HG03565 (cell line): ENCODE measurements at regions not wholly inside any gene's neighbourhood (a gene's known extent, or its start where the extent isn't known, plus 50 kb on each side); places are given as distances from the start of the nearest gene placed in this dataset.

ENCODE experiments used
- ATAC-seq: cut with Tn5 transposase; IDR thresholded peaks from one replicate; pipeline ENCODE4 v1.9.1; 2021; ENCODE audit warnings: mild to moderate bottlenecking, moderate library complexity; ENCODE audit not compliant: unreplicated experiment

- ATAC-seq, result no peak
Measured at GRCh38 chr15:31455499-31455898, 128.9 kb downstream of the KLF13 start.

- ATAC-seq, result no peak
Measured at GRCh38 chr15:31456354-31457060, 129.9 kb downstream of the KLF13 start.

GRCh38 chr15:31457161-31457560 is 130.5 kb downstream of the KLF13 start:
- no peak for ATAC-seq

- no peak for ATAC-seq
Measured at GRCh38 chr15:31457631-31458526, 131.2 kb downstream of the KLF13 start.

GRCh38 chr15:31458596-31459399 is 132.2 kb downstream of the KLF13 start:
- peak; percentile 87 for ATAC-seq

- peak; percentile 11 for ATAC-seq
Measured at GRCh38 chr15:31459400-31459748, 132.7 kb downstream of the KLF13 start.

GRCh38 chr15:31461375-31461774 is 134.7 kb downstream of the KLF13 start:
- ATAC-seq, result no peak

GRCh38 chr15:31461911-31462480 is 135.4 kb downstream of the KLF13 start:
- no peak for ATAC-seq

GRCh38 chr15:31463521-31464102 is 137.0 kb downstream of the KLF13 start:
- ATAC-seq, result no peak

- no peak for ATAC-seq
Measured at GRCh38 chr15:31464216-31465082, 137.8 kb downstream of the KLF13 start.

GRCh38 chr15:31465083-31465955 is 138.7 kb downstream of the KLF13 start:
- no peak for ATAC-seq

GRCh38 chr15:31467361-31467760 is 140.7 kb downstream of the KLF13 start:
- ATAC-seq, result no peak

- no peak for ATAC-seq
Measured at GRCh38 chr15:31468911-31469785, 142.5 kb downstream of the KLF13 start.

- no peak for ATAC-seq
Measured at GRCh38 chr15:31469786-31470525, 143.3 kb downstream of the KLF13 start.

GRCh38 chr15:31470756-31471155 is 144.1 kb downstream of the KLF13 start:
- no peak for ATAC-seq

- no peak for ATAC-seq
Measured at GRCh38 chr15:31471731-31472430, 145.2 kb downstream of the KLF13 start.
